A549 (cell line): ENCODE measurements at regions not wholly inside any gene's neighbourhood (a gene's known extent, or its start where the extent isn't known, plus 50 kb on each side); places are given as distances from the start of the nearest gene placed in this dataset.

Experiments
- ATAC-seq, 2 experiments: fragments of 200-7000 bp in 1 of 2; fragments of >200 bp in 1 of 2; cut with Nextera tagmentation in 1 of 2; cut with Tn5 transposase in 1 of 2; 3 replicates each; pipeline versions ENCODE4 v1.8.0 to v1.9.1; 2018 to 2020; ENCODE audit warnings: mild to moderate bottlenecking in 1 of 2, moderate library complexity in 1 of 2
- CTCF ChIA-PET: fragments of 300-600 bp; sonication (Branson Sonifier 250); formaldehyde crosslinking; extraction: SDS; loops from one replicate; lab custom pipeline; 2021; ENCODE audit warnings: antibody characterized with exemption, inconsistent platforms; lab: Yijun Ruan, JAX
- POLR2A ChIA-PET: fragments of 350-600 bp; formaldehyde crosslinking; extraction: SDS; loops from one replicate; lab custom pipeline; 2021; ENCODE audit warnings: antibody characterized with exemption, inconsistent platforms; lab: Yijun Ruan, JAX
- DNase-seq, 2 experiments: peaks; one replicate each; pipeline versions ENCODE4 v3.0.0 to v3.0.0-alpha.2; 2011 to 2016; ENCODE audit warnings: low read depth in 1 of 2, low spot score in 1 of 2
- FAIRE-seq: peaks from 2 replicates; lab custom pipeline; 2011; peaks lifted over from hg19 to GRCh38; lab: Jason Lieb, UNC
- H3K27ac ChIP-seq, 2 experiments: fragments of >200 bp; sonication (Bioruptor Twin); formaldehyde crosslinking; 3 replicates each; pipeline ENCODE4 v1.5.1; 2016 to 2017
- H3K4me1 ChIP-seq: fragments of >200 bp; sonication (Bioruptor Twin); formaldehyde crosslinking; 3 replicates; pipeline ENCODE4 v1.6.1; 2016
- H3K4me2 ChIP-seq: fragments of >200 bp; sonication (Bioruptor Twin); formaldehyde crosslinking; 3 replicates; pipeline ENCODE4 v1.6.1; 2016
- H3K4me3 ChIP-seq: fragments of >200 bp; sonication (Bioruptor Twin); formaldehyde crosslinking; 3 replicates; pipeline ENCODE4 v1.5.1; 2016
- H3K9me3 ChIP-seq: fragments of >200 bp; sonication (Bioruptor Twin); formaldehyde crosslinking; 3 replicates; pipeline ENCODE4 v1.6.1; 2016
- BCL3 ChIP-seq: fragments of >200 bp; sonication (Bioruptor Twin); formaldehyde crosslinking; IDR thresholded peaks from 3 replicates; pipeline ENCODE4 v1.6.1; 2016
- CBX8 ChIP-seq: fragments of 200-600 bp; sonication (generic); IDR thresholded peaks from 2 replicates; pipeline ENCODE4 v1.6.1; 2016
- CHD2 ChIP-seq: fragments of 150-350 bp; IDR thresholded peaks from 2 replicates; pipeline ENCODE4 v1.6.1; 2014; ENCODE audit warnings: low read length; ENCODE audit not compliant: partially characterized antibody
- CHD4 ChIP-seq: fragments of 200-600 bp; sonication (generic); IDR thresholded peaks from 2 replicates; pipeline ENCODE4 v1.6.1; 2016; ENCODE audit warnings: antibody characterized with exemption, mild to moderate bottlenecking, borderline replicate concordance
- E2F6 ChIP-seq: IDR thresholded peaks from 2 replicates; pipeline ENCODE4 v1.6.1; 2012; ENCODE audit warnings: low read depth, borderline replicate concordance
- EHF ChIP-seq: fragments of 250-450 bp; sonication (Bioruptor Pico); IDR thresholded peaks from 2 replicates; pipeline ENCODE4 v1.5.0; 2020; ENCODE audit warnings: mild to moderate bottlenecking
- ELK1 ChIP-seq: fragments of 150-350 bp; IDR thresholded peaks from 2 replicates; pipeline ENCODE4 v1.6.1; 2014; ENCODE audit warnings: low read depth, mild to moderate bottlenecking, low read length
- FOSB ChIP-seq: fragments of 250-450 bp; sonication (Bioruptor Pico); IDR thresholded peaks from 2 replicates; pipeline ENCODE4 v1.5.0; 2020; ENCODE audit warnings: mild to moderate bottlenecking, moderate library complexity
- FOXS1 ChIP-seq: fragments of 250-450 bp; sonication (Bioruptor Pico); IDR thresholded peaks from 2 replicates; pipeline ENCODE4 v1.5.0; 2020; ENCODE audit warnings: mild to moderate bottlenecking, moderate library complexity
- GATA3 ChIP-seq: IDR thresholded peaks from 2 replicates; pipeline ENCODE4 v1.6.1; 2012; ENCODE audit warnings: borderline replicate concordance
- HOXB5 ChIP-seq: fragments of 250-450 bp; sonication (Bioruptor Pico); IDR thresholded peaks from 2 replicates; pipeline ENCODE4 v1.5.0; 2020; ENCODE audit warnings: mild to moderate bottlenecking, moderate library complexity
- JUN ChIP-seq, 2 experiments: fragments of >200 bp; sonication (Bioruptor Twin); formaldehyde crosslinking; IDR thresholded peaks; 2 replicates in 1 of 2; 3 replicates in 1 of 2; pipeline ENCODE4 v1.6.1; 2016 to 2017
- JUNB ChIP-seq: fragments of >200 bp; sonication (Bioruptor Twin); formaldehyde crosslinking; IDR thresholded peaks from 2 replicates; pipeline ENCODE4 v1.6.1; 2016
- KDM1A ChIP-seq: fragments of 200-600 bp; sonication (generic); IDR thresholded peaks from 2 replicates; pipeline ENCODE4 v1.6.1; 2016; ENCODE audit warnings: low read depth, mild to moderate bottlenecking
- KDM5A ChIP-seq: fragments of 200-600 bp; sonication (generic); IDR thresholded peaks from 2 replicates; pipeline ENCODE4 v1.6.1; 2016; ENCODE audit warnings: antibody characterized with exemption, mild to moderate bottlenecking
- MAFK ChIP-seq: fragments of 450-650 bp; IDR thresholded peaks from 2 replicates; pipeline ENCODE4 v1.6.1; 2014; ENCODE audit not compliant: partially characterized antibody
- NFE2L2 ChIP-seq: fragments of 150-350 bp; conservative IDR thresholded peaks from 2 replicates; pipeline ENCODE4 v1.6.1; 2014; ENCODE audit warnings: low read length
- RAD21 ChIP-seq, 2 experiments: fragments of >200 bp in 1 of 2; sonication (Bioruptor Twin) in 1 of 2; formaldehyde crosslinking in 1 of 2; IDR thresholded peaks in 1 of 2; conservative IDR thresholded peaks in 1 of 2; 2 replicates in 1 of 2; 3 replicates in 1 of 2; pipeline ENCODE4 v1.6.1; 2012 to 2018; ENCODE audit warnings: inconsistent platforms in 1 of 2
- RCOR1 ChIP-seq: fragments of 150-350 bp; IDR thresholded peaks from 2 replicates; pipeline ENCODE4 v1.6.1; 2014; ENCODE audit warnings: antibody characterized with exemption, low read length, low read depth
- SMC3 ChIP-seq: fragments of >200 bp; sonication (Bioruptor Twin); formaldehyde crosslinking; IDR thresholded peaks from 3 replicates; pipeline ENCODE4 v1.6.1; 2018; ENCODE audit warnings: inconsistent platforms
- ZSCAN20 ChIP-seq: fragments of 250-450 bp; sonication (Bioruptor Pico); IDR thresholded peaks from 2 replicates; pipeline ENCODE4 v1.8.0; 2022; ENCODE audit warnings: mild to moderate bottlenecking, moderate library complexity
- WGBS: methylation state at CpG from one replicate; pipeline ENCODE4 v1.1.6; 2017; ENCODE audit errors: missing lambda C conversion rate; 5-methylcytosine and 5-hydroxymethylcytosine counted together
- TF ChIP-seq, protein P1 (sequence below): fragments of 450-650 bp; IDR thresholded peaks from 2 replicates; pipeline ENCODE4 v1.6.1; 2014; ENCODE audit warnings: antibody characterized with exemption
- TF ChIP-seq, protein P2 (sequence below): fragments of >200 bp; sonication (Bioruptor Twin); formaldehyde crosslinking; IDR thresholded peaks from 3 replicates; pipeline ENCODE4 v1.5.1; 2016
- TF ChIP-seq, protein P3 (sequence below): IDR thresholded peaks from 2 replicates; pipeline ENCODE4 v1.6.1; 2012

DNA sequence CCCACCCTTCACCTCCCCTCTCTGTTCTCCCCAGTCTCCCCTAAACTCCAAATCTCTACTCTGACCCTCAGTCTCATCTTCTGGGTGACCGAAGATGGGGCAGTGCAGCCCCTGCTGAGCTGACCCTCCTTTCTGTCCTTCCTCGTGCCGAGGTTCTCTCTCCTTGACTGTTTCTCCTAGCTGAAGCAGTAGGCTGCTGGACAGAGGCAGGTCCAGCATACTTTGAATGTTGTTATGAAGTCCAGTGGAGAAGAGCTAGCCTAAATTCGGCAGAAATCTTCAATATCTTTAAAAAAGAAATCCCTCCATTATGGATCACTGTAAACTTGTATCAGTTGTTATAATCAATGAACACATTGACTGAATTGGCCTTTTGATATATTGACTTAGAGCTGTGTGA lies 63.2 kb downstream of the RRM2 start:
- no peak for FAIRE-seq
- WGBS = 86% methylated on average over 4 of the region's 4 CpGs
- ChIA-PET POLR2A (no interaction called here), CTCF (interaction anchor here (0.6 to 5.1 kb wide), 2 partner anchors 20 to 224 kb away, joined by 3 to 17 read pairs; no protein-coding TSS in a partner anchor)
- Histone ChIP-seq H3K27ac (no peak overlapping the region), H3K9me3 (no peaks in the 10 kb centered on the region), H3K4me2 (no peak overlapping the region), H3K4me3 (no peak overlapping the region), H3K4me1 (no peaks in the 10 kb centered on the region)
- no peak for ATAC-seq
- no peak for DNase-seq
- TF ChIP-seq ZSCAN20 (CRISPR knock-in tag) = no peak
- TF ChIP-seq SMC3 = no peak
- TF ChIP-seq KDM5A = no peak
- TF ChIP-seq CHD4 = no peak
- TF ChIP-seq CBX8 = no peak
- TF ChIP-seq KDM1A = no peak
- no peak for TF ChIP-seq RCOR1
- no peak for TF ChIP-seq FOSB (CRISPR knock-in tag)
- TF ChIP-seq NFE2L2 = no peak
- TF ChIP-seq, protein P1, sequence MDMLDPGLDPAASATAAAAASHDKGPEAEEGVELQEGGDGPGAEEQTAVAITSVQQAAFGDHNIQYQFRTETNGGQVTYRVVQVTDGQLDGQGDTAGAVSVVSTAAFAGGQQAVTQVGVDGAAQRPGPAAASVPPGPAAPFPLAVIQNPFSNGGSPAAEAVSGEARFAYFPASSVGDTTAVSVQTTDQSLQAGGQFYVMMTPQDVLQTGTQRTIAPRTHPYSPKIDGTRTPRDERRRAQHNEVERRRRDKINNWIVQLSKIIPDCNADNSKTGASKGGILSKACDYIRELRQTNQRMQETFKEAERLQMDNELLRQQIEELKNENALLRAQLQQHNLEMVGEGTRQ = no peak

DNA sequence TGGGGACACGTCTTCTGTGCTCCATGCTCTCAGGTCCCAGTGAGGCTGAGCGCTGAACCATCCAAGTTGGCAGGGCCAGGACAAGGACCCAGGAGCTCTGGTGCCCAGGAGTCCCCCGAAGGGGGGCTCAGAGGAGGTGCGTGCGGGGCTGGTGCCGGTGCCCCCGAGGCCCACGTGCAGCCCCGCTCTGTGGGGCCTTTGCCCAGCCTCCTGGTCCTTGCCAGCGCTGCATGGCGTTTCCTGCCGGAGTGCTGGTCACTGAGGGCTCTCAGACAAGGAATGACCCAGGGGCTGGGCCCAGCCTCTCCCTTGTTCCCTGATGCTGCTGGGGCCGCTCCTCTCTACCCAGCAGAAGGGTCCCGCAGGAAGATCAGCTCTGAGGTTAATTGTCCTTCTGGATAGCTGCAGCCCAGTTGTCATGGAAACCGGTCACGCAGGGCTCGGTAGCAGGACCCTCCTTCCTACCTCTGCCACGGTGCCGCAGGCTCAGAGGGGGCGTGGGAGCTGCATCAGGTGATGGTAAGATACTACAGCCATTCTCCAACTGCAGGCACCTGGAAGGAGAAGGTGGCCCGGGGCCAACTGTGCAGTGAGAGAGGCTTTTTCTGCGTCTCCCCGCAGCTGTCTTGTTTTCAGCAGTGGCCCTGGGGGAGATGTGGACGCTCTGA lies 64.5 kb downstream of the RRM2 start:
- ChIA-PET POLR2A (no interaction called here), CTCF (interaction anchor here (1.1 to 5.1 kb wide), 3 partner anchors 13 to 223 kb away, joined by 5 to 17 read pairs (median 6); no protein-coding TSS in a partner anchor)
- H3K27ac ChIP-seq = no peak overlapping the region
- H3K4me3 ChIP-seq = no peak overlapping the region
- H3K4me2 ChIP-seq = no peak overlapping the region
- no peaks in the 10 kb centered on the region for H3K4me1 ChIP-seq
- 89% methylated on average over 24 of the region's 24 CpGs for WGBS
- no peak for FAIRE-seq
- DNase-seq = no peak
- H3K9me3 ChIP-seq = no peaks in the 10 kb centered on the region
- no peak for ATAC-seq
- no peak for TF ChIP-seq CHD2
- TF ChIP-seq, all 56 proteins: peak for 0

DNA sequence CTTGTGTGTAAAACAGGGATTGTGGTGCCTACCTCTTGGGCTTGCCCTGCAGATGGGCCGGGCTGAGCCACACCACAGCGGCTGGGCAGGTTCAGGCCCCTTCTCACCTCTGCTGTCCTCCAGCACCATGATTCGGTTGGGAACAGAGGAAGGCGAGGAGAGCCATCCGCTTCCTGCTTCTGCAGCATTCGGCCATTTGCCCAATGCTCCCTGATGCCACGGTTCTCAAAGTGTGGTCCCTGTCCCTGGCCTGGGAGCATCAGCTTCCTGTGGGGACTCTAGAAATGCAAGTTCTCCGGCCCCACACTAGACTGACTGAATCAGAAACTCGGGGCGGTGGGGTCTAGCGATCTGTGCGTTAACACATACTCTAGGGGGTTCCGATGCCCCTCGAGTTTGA lies 65.1 kb downstream of the RRM2 start:
- no peak for DNase-seq
- ATAC-seq = no peak
- H3K4me1 ChIP-seq = no peaks in the 10 kb centered on the region
- no peaks in the 10 kb centered on the region for H3K9me3 ChIP-seq
- CTCF ChIA-PET = interaction anchor here (1.1 to 5.1 kb wide), 4 partner anchors 14 to 251 kb away, joined by 3 to 17 read pairs (median 6); no protein-coding TSS in a partner anchor
- H3K4me2 ChIP-seq = no peak overlapping the region
- FAIRE-seq = no peak
- WGBS = 78% methylated on average over 13 of the region's 14 CpGs
- no peak for TF ChIP-seq JUN (IDR thresholded peaks at IDR 0.05)
- TF ChIP-seq RAD21 (conservative IDR thresholded peaks at IDR 0.05 in 1 of 2, IDR thresholded peaks at IDR 0.05 in 1 of 2) = no peak
- TF ChIP-seq ELK1 = no peak
- no peak for TF ChIP-seq HOXB5 (CRISPR knock-in tag)
- H3K27ac ChIP-seq = no peak overlapping the region
- H3K4me3 ChIP-seq = no peak overlapping the region
- POLR2A ChIA-PET = no interaction called here

DNA sequence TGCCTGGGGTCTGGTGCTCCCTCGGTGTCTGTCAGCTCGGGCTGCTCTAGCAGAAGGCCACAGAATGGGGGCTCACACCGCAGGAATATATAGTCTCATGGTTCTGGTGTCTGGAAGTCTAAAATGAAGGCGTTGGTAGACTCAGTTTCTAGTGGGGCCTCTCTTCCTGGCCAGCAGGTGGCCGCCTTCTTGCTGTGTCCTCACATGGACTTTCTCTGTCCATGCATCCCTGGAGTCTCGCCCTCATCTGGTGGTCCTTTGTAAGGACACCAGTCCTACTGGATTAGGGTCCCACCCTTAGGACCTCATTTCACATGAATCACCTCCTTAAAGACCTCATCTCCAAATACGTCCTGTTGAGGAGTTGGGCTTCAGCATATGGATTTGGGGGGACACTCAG lies 65.7 kb downstream of the RRM2 start:
- CTCF ChIA-PET = interaction anchor here (0.8 to 5.1 kb wide), 6 partner anchors 14 to 251 kb away, joined by 3 to 17 read pairs (median 4); no protein-coding TSS in a partner anchor
- no peak for FAIRE-seq
- TF ChIP-seq MAFK (no peak), GATA3 (no peak), EHF (CRISPR knock-in tag) (no peak), FOXS1 (CRISPR knock-in tag) (no peak), JUNB (no peak), E2F6 (no peak), SMC3 (peak; percentile 60), KDM1A (no peak), BCL3 (no peak), RAD21 (conservative IDR thresholded peaks at IDR 0.05 in 1 of 2, IDR thresholded peaks at IDR 0.05 in 1 of 2) (peak; percentile 28 to 61; a peak in 4 of 5 replicates), ZSCAN20 (CRISPR knock-in tag) (no peak)
- TF ChIP-seq, protein P2, sequence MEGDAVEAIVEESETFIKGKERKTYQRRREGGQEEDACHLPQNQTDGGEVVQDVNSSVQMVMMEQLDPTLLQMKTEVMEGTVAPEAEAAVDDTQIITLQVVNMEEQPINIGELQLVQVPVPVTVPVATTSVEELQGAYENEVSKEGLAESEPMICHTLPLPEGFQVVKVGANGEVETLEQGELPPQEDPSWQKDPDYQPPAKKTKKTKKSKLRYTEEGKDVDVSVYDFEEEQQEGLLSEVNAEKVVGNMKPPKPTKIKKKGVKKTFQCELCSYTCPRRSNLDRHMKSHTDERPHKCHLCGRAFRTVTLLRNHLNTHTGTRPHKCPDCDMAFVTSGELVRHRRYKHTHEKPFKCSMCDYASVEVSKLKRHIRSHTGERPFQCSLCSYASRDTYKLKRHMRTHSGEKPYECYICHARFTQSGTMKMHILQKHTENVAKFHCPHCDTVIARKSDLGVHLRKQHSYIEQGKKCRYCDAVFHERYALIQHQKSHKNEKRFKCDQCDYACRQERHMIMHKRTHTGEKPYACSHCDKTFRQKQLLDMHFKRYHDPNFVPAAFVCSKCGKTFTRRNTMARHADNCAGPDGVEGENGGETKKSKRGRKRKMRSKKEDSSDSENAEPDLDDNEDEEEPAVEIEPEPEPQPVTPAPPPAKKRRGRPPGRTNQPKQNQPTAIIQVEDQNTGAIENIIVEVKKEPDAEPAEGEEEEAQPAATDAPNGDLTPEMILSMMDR = peak; percentile 49
- TF ChIP-seq, protein P3, sequence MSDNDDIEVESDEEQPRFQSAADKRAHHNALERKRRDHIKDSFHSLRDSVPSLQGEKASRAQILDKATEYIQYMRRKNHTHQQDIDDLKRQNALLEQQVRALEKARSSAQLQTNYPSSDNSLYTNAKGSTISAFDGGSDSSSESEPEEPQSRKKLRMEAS = no peak
- TF ChIP-seq, all 56 proteins: peak for 3
- Histone ChIP-seq H3K27ac (no peak overlapping the region), H3K4me1 (no peaks in the 10 kb centered on the region), H3K4me2 (no peak overlapping the region), H3K4me3 (no peak overlapping the region), H3K9me3 (no peaks in the 10 kb centered on the region)
- POLR2A ChIA-PET = no interaction called here
- DNase-seq (peak; percentile 41 to 77), ATAC-seq (peak; percentile 19 to 87; a peak in 3 of 6 replicates)
- 75% methylated on average over 7 of the region's 7 CpGs for WGBS
